Suprapubic skin (tissue), 4 donors: ENCODE measurements at regions not wholly inside any gene's neighbourhood (a gene's known extent, or its start where the extent isn't known, plus 50 kb on each side); places are given as distances from the start of the nearest gene placed in this dataset.

Experiments
- CTCF ChIP-seq, 2 donors: fragments of 200-600 bp in 1 of 2; fragments of 450-650 bp in 1 of 2; sonication (generic) in 1 of 2; IDR thresholded peaks; one replicate each; pipeline ENCODE4 v1.5.1; 2016 to 2019; ENCODE audit warnings: antibody characterized with exemption in 2 of 2, mild to moderate bottlenecking in 1 of 2, moderate library complexity in 1 of 2
- EP300 ChIP-seq: sonication (generic); formaldehyde crosslinking; IDR thresholded peaks from one replicate; pipeline ENCODE4 v1.6.1; 2017; ENCODE audit warnings: antibody characterized with exemption
- POLR2A ChIP-seq, 2 donors: fragments of 450-650 bp; IDR thresholded peaks; one replicate each; pipeline ENCODE4 v1.6.1; 2017; ENCODE audit warnings: antibody characterized with exemption in 2 of 2, mild to moderate bottlenecking in 2 of 2, moderate library complexity in 2 of 2
- POLR2AphosphoS5 ChIP-seq, 3 donors: sonication (generic); formaldehyde crosslinking; IDR thresholded peaks; one replicate each; pipeline ENCODE4 v1.6.1; 2017; ENCODE audit warnings: antibody characterized with exemption in 3 of 3

- TF ChIP-seq POLR2AphosphoS5 (IDR thresholded peaks at IDR 0.05): no peak
- TF ChIP-seq EP300: no peak
- no peak for TF ChIP-seq CTCF (IDR thresholded peaks at IDR 0.05)
- TF ChIP-seq POLR2A (IDR thresholded peaks at IDR 0.05): no peak
Measured at GRCh38 chr13:105463011-105463501, 1072.4 kb downstream of the EFNB2 start.
